ENCODE measurements at regions not wholly inside any gene's neighbourhood (a gene's known extent, or its start where the extent isn't known, plus 50 kb on each side); places are given as distances from the start of the nearest gene placed in this dataset.
A peak's percentile ranks its signal among the peaks of the same experiment; 100 is the strongest.

DNA sequence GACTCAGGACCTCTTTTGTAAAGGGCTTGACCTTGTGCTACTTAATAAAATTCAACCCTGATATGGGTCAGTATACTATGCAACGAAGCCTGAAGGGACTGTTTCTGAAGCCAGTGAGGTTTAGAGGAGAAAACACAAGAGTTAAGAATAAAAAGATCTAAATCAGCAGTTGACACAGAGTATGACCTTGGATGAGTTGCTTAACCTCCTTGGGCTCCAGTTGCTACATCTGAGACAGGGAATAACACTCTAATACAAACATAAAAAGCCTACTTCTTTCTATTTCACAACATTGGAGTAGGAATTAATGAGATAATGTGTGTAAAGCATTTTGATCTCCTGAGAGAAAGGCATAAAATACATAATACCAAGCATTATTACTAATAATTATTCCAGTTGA lies 882.4 kb upstream of the ADGRL2 start:
- no peak for DNase-seq (ENCODE audit: low spot score)

GRCh38 chr1:80917826-80918225 lies 882.9 kb upstream of the ADGRL2 start:
- no peak for DNase-seq (ENCODE audit: low spot score)

DNA sequence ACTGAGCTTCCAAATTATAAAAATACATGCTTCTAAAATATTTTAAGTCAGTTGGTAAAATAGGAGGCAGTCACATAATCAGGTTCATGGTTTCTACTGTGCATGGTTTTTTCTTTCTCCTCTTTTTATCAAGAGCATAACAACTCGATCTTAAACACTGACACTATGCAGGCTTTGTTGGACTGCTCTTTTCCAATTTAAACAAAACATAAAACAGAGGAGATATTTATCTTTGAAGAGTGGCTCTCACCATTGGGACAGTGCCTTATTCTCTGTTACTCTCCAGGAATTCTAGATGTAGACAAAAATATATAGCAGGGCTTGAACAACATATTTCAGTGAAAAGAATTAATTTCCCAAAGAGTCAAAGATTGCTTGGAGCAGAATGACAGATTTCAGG lies 883.5 kb upstream of the ADGRL2 start:
- peak; percentile 78 for DNase-seq (ENCODE audit: low spot score)

DNA sequence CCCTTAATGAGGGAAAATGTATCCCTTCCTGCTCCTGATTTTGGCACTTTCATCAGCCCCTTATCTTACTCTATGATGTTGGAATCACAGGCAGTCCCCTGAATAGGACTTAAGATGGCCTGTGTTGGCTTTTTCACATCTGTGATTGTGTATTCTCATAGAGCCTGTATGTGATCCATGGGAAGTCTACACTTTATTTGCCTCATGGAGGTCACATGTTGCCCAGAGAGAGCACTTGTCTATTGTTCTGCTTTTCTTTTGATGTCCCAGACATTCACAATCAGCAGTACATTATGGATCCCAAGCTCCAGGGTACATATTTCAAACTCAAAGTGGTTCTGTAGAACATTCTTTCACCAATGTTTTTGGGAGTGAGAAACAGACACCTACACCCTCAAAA lies 885.2 kb upstream of the ADGRL2 start:
- no peak for DNase-seq (ENCODE audit: low spot score)

GRCh38 chr1:80910426-80910825 lies 890.3 kb upstream of the ADGRL2 start:
- no peak for DNase-seq (ENCODE audit: low spot score)

DNA sequence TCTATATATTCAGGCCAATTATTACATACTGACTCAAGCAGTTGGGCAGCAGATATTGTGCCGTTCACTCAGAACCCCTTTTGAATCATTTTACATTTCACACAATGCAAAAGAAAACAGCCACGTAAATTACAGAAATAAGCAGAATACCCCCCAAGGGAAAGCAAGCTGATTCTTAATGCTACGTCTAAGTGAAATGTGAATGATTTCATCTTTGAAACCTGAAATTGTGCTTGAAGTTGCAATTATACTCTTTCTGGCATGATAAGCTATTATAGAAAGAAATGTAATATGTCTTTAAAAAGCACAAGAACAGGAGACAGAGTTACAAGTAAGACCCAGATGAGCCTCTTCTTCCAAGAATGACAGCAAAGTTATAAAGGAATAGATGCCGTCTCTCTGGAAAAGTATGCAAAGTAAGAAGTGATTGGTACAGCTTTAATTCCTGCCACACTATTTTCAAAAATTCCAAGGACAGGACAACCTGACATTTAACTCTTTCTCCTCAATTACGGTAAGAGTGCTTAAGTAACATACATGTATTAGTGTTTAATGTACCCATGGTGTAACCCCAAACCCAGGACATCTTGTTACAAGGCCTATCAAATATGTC lies 891.5 kb upstream of the ADGRL2 start:
- DNase-seq (ENCODE audit: low spot score) = no peak

DNA sequence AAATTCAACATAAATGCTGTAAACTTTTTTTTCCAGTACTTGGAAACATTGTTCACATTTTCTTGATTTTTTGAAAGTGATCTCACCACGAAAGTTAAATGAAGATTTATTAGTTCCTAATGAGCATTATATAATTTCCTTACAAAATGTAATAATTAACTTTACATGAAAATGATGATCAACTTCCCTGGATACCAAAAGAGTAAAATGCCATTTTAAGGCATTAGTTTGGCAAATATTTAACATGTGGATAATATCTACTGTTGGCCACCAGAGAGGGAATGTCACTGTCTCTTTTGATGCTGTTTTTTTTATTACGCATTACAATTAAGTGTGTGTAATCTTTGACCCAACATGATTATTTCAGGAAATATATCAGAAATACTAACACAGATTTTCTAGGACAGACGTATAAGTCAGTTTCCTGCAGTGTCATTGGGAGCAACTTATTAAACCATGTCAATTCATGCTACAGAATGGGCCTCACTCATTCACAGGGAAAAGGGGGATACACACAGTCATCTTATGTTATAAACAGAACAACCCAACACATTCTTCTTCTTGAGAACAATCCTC lies 903.9 kb upstream of the ADGRL2 start:
- no peak for DNase-seq (ENCODE audit: low spot score)

- DNase-seq (ENCODE audit: low spot score) = no peak
Measured at GRCh38 chr1:80894921-80895320, 905.8 kb upstream of the ADGRL2 start.

DNA sequence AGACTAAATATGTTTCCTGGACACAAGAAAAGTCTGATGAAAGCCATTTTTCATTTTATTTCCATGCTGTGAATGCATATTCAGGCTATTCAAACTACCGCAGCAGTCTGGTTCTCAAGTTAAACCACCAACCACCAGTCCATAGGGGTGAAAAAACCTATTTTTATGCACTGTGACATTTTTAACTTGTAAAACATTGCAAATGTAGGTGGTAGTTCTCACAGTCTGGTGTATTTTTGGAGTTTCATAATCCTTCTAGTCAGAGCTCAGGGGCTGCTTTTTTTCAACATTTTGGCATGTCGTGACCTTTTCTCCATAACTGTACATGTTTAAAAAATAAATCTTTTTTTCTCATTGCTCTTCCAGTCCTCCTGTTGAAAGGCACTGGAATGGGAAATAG lies 907.6 kb upstream of the ADGRL2 start:
- no peak for DNase-seq (ENCODE audit: low spot score)

DNA sequence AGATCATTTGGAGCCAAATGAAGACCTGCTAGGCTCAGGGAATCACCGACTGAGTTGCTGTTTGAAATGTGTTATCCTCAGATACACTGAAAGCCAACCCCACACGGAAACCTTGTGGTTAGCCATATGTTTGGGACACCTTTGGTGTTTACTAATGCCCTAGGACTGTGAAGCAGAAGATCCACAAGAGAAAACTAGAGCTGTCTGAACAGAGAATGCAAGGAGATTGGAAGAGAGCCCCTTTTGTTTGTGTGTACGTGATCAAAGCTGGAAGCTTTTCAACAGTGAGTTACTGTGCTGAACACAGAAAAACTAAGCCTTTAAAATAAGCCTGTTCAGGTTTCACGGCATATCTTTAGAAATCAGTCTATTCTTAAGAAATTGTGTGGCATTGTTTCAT lies 908.2 kb upstream of the ADGRL2 start:
- no peak for DNase-seq (ENCODE audit: low spot score)

- DNase-seq (ENCODE audit: low spot score) = no peak
Measured at GRCh38 chr1:80891871-80892270, 908.9 kb upstream of the ADGRL2 start.

DNA sequence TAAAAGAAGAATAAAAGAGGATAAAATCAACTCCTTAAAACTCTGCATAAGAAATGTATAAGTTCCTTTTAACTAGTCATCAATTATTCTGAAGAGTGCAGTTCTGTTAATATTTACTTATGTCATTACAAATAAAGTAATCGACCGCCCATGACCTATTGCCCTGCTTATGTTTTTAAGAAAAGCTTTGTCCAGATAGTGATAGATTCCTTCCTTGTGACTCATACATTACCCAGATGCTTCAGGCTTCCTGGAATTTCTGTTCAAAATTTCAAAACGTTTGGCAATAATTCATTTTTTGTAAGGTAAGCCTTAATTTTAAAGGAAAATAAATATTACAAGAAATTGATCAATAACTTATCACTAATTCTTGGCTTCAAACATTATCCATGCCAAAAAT lies 918.2 kb upstream of the ADGRL2 start:
- DNase-seq (ENCODE audit: low spot score) = no peak

DNA sequence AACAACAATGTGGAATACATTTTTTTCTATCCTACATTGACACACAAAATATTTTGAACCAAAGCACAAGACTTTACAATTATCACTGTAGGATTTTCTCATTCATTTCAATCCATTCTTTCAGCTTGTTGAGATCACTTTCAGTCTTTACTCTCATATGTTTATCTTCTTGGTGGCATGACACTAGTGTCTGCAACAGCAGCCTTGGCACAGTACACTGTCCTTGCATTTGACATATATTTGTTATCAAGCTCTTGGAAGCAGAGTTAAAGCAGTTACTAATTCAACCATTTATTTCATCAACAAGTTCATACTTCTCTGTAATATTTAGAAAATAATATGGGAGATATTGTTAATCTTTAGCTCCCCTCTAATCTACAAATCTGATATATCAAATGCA lies 922.4 kb upstream of the ADGRL2 start:
- no peak for DNase-seq (ENCODE audit: low spot score)

DNA sequence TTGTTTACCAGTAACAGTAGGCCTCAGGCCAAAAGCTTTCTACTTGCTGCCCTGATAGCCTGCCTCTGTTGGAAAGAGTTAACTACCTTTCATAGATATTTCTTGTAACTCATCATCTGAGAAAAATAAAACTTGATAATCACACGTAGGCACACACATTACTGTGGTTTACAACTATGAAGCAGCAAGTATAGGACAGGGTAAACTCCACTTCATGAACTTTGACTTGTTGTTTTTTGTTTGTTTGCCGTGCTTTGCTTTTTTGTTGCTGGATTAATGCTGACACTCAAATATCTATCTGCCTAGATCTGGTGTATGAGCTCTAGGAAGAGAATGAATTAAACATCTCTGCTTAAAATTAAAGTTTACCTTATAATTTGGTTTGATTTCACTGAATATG lies 924.7 kb upstream of the ADGRL2 start:
- DNase-seq (ENCODE audit: low spot score) = no peak

DNA sequence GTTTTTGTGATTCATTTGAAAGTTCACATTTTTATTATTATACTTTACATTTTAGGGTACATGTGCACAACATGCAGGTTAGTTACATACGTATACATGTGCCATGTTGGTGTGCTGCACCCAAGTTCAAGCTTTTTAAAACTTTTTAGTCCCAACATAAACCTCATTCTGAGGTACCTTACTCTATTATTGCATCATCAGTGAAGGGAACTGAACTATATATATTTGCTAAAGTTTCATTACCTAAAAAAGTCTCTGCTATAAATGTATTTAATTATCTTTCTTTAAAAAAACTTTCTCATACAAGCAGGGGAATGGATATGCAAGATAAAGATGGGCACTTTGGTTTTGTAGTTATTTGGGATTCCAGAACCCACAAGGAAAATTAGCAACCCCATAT lies 931.4 kb upstream of the ADGRL2 start:
- no peak for DNase-seq (ENCODE audit: low spot score)

GRCh38 chr1:80847904-80848303 lies 952.8 kb upstream of the ADGRL2 start:
- DNase-seq (ENCODE audit: low spot score) = no peak

- no peak for DNase-seq (ENCODE audit: low spot score)
Measured at GRCh38 chr1:80846966-80847365, 953.8 kb upstream of the ADGRL2 start.

GRCh38 chr1:80842796-80843195 lies 957.9 kb upstream of the ADGRL2 start:
- DNase-seq (ENCODE audit: low spot score) = no peak

GRCh38 chr1:80841261-80841660 lies 959.5 kb upstream of the ADGRL2 start:
- DNase-seq (ENCODE audit: low spot score) = no peak

GRCh38 chr1:80837066-80837465 lies 963.7 kb upstream of the ADGRL2 start:
- no peak for DNase-seq (ENCODE audit: low spot score)

DNA sequence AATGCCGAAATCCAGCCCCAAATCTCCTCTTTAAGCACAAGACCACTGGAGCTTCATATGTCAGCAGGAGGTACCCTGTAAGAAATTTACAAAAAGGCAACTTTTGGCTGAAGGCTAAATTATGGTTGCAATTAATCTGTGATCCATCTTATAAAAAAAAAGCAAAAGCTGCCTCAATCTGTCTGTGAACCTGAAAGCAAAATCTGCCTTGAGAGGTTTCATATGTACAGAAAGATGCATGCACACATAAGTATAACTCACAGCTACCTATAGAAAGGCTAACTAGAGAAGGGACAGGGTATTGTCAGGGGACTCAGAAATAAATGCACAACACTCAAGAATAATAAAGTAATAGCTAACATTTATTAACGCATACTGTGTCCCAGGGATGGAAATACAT lies 964.2 kb upstream of the ADGRL2 start:
- DNase-seq (ENCODE audit: low spot score) = no peak

GRCh38 chr1:80827666-80828065 lies 973.1 kb upstream of the ADGRL2 start:
- no peak for DNase-seq (ENCODE audit: low spot score)

GRCh38 chr1:80825067-80825466 lies 975.7 kb upstream of the ADGRL2 start:
- DNase-seq (ENCODE audit: low spot score) = no peak

- no peak for DNase-seq (ENCODE audit: low spot score)
Measured at GRCh38 chr1:80818211-80818610, 982.5 kb upstream of the ADGRL2 start.

Data from SK-N-DZ (cell line).